GM04503 (cell line): ENCODE measurements at regions not wholly inside any gene's neighbourhood (a gene's known extent, or its start where the extent isn't known, plus 50 kb on each side); places are given as distances from the start of the nearest gene placed in this dataset.
"Not testable (repeated sequence)": the region's sequence is repeated elsewhere in the genome, so short reads cannot be mapped to it uniquely, and the experiment has no call there.

ENCODE experiments used
- DNase-seq: peaks from one replicate; pipeline ENCODE4 v3.0.0-alpha.2; 2012; ENCODE audit warnings: low read depth

DNA sequence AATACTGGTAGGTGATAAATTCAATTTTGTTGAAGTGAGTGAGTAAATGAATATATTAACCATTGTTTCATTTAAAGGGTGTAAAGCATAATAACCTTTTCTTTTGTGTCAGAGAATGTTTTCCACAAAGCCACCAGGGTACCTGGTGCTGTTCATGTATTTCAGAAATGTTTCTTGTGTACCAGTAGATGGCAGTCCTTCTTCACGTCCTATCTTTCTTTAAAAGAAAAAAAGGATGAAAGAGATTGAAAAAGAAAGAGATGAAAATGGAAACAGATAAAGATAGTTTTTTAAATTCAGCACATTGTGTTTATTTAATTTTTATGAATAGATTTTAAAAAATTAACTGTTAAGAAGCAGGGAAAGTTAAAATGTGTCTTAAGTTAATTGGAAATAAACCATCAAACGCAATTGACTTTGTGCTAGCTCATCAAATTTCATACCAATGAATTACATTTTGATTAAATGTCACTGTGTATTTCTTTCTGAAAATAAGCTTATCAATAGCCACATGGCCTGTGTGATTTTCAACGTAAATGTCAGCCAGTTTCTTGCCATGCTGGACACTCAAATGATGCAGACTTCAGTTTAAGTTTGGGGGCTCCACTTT, 65.5 kb upstream of the CHORDC1 start:
- no peak for DNase-seq

DNA sequence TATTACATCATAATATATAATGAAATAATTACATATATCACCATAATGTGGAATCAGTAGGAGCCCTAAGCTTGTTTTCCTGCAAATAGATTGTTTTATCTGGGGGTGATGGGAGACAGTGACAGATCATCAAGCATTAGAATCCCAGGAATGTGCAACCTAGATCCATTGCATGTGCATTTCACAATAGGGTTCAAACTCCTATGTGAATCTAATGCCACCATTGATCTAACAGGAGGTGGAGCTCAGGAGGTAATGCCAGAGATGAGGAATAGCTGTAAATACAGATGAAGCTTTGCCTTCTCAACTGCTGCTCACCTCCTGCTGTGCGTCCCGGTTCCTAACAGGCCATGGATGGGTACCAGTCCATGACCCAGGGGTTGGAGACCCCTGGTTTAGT, 63.8 kb upstream of the CHORDC1 start:
- DNase-seq: no peak

DNA sequence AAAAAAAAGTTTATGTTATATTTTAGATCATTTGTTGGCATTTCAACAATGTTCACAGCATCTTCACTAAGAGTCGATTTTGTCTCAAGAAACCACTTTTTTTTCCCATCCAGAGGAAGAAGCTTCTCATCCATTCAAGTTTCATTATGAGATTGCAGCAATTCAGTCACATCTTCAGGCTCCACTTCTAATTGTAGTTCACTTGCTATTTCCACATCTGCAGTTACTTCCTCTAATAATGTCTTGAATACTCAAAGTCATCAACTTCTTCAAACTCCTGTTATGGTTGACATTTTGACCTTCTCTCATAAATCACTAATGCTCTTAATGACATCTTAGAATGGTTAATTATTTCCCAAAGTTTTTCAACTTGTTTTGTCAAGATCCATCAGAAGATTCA, 61.3 kb upstream of the CHORDC1 start:
- DNase-seq: no peak

DNA sequence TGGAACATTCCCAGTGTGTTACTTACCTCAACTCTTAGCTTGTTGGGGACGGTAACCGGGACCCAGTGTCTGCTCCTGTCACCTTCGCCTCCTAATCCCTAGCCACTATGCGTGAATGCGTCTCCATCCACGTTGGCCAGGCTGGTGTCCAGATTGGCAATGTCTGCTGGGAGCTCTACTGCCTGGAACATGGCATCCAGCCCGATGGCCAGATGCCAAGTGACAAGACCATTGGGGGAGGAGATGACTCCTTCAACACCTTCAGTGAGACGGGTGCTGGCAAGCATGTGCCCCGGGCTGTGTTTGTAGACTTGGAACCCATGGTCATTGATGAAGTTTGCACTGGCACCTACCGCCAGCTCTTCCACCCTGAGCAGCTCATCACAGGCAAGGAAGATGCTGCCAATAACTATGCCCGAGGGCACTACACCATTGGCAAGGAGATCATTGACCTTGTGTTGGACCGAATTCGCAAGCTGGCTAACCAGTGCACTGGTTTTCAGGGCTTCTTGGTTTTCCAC, 59.8 kb upstream of the CHORDC1 start:
- DNase-seq: not testable (repeated sequence)

DNA sequence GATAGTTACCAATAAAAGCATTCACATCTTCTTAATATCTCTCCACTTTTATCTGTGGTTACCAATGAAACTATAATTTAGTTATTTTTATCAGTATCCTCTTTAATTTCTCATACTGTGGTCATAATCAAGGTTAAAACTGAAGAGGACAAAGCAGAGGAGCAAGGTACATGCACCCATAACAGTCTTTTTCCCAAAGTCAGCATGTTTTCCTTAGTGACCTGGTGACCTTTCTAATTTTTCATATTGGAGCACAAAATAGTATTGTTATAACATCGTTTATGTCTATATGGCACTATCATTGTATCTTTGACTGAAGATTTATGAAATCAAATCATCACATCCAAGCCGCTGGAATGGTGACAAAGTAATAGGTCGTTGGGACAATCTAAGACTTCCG, 51.5 kb upstream of the CHORDC1 start:
- DNase-seq: no peak
